HG02623 (cell line): ENCODE measurements at regions not wholly inside any gene's neighbourhood (a gene's known extent, or its start where the extent isn't known, plus 50 kb on each side); places are given as distances from the start of the nearest gene placed in this dataset.

Experiments used
- ATAC-seq: cut with Tn5 transposase; IDR thresholded peaks from one replicate; pipeline ENCODE4 v1.9.1; 2021; ENCODE audit warnings: moderate library complexity; ENCODE audit not compliant: unreplicated experiment

DNA sequence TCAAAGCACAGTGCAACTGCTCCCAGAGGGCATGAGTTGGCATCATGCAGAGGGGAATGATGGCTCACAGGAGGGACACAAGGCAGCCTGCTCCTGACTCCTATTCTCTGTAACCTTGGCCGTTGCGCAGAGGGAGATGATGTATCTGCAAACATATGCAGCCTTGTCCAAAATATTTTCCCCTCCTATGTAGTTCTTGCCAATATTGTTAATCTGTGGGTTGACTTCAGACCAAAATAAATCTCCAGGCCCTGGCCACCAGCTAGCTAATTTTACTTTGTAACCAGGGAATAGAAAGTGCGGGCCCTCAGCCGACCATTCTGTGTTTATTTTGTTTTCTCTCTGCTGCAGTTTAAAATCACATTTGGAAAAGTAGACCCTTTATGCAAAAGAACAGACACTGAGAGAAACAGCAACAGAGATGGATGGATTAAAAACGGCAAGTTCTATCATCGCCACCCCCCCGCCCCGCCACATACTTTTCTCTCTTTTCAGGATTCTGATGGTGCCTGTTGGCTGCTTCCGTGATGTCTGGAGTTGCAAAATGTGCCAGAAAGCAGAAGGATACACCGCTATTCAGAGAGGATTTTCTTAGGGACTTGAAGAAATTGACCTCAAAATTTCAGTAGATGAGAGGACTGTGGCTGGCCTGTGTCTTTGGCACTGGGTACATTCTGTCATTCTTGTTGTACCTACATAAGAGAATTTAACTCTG, 185.3 kb upstream of the BCOR start:
- ATAC-seq, result no peak

DNA sequence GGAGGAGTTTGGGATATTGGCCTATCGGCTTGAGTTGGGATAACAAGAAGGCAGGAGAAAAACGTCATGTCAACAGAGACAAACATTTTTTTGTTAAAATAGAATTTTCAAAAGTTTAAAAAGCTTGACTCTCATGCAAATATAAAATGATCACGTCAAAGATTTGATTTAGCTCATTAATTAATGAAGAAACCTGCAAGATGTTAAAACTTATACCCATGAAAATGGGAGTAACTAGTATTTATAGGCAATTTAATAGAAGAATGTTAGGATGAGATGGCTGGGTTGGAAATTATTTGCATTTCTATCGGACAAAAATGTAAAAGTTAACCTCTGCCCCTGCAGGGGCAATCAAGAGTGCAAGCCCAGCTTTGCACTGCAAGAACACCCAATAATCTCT, 184.6 kb upstream of the BCOR start:
- ATAC-seq, result no peak

DNA sequence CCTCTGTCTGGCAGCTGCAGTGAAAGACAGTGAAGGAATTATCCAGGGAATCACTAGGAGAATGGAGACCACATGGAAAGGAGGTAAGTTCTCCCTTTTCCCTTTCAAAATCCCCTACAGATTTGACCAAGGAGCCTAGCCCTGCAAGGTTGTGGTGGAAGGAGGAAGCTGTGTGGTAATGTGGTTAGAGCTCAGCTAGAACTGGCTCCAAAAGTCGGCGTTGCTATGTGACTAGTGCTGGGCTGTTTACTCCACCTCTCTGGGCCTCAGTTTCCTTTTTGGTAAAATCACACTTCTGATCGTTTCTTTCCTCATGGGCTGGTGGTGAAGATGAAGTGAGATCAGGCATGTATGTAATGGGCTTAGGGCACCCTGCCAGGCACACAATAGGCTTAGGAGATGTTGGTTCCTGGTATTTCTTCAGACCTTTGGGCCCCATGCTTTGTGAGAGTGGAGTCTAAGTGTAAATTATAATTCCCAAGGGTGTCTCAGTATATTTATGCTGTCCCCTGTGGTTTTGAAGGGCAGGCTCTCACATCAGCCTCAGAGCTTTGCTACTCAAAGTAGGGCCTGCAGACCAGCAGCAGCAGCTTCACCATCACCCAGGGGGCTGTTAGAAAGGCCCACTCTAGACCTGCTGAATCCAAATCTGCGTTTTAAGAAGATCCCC, 183.7 kb upstream of the BCOR start:
- ATAC-seq, result no peak

DNA sequence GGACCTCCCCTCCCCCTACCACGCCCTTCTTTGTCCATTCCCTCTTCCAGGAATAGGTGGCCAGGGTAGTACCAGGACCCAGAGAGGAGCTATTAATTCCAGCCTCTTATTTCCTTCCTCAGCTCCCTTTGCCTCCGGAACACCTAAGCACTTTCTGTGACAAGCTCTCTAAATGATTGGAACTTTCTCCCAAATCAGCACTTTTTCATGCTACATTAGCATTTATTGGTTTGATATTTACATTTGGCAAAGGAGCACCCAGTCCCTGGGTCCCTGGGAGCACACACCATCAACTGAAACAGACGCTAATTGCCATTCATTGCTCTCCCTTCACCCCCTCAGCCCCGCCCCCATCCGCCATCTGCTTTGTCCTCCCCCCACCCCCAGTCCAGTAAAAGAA, 182.0 kb upstream of the BCOR start:
- ATAC-seq, result no peak

DNA sequence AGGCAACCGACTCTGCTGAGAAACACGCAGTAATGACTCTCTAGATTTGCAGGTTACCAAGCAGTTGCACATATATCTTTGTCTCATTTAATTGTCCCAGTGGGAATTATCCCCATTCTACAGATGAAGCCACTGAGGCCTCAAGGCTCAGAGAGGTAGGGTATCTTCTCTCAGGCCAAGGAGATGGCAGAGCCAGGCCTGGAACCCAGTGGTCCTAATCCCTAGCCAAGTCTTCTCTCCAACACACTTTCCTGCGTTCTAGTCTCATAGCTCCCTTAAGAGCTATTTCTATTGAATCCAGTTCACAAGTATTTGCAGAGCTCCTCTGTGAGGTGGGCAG, 181.3 kb upstream of the BCOR start:
- ATAC-seq, result no peak

DNA sequence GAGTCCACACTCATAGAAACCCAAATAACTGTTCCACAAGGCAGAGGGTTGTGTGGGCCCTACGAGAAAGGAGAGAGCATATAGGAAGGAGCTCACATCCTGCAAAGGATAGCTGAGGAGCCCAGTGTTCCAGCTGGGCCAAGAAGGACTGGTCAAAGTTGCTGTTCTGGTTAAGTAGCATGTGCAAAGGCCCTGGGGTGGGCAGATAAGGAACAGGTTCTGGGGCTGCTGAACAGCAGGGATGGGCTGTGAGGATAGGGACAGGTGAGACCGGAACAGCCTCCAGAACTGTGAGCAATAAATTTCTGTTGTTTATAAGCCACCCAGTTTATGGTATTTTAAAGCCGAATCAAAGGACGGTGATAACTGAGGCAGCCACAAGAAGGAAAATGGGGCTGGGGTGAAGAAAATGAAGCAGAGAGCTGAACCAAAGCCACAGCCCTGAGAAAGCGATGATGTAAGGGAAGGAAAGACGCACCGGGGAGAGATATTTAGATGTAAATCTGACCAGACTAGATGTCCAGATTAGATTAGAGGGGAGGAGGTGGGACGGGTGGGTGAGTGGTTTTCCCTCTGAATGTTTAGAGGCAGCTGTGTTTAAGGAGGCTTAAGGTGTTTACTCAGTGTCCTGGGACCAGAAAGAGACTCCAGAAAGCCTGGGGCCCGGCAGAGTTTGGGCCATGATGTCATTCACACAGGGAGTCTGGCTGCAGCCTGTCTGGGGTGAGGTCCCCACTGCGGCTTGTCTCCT, 180.8 kb upstream of the BCOR start:
- ATAC-seq, result no peak

DNA sequence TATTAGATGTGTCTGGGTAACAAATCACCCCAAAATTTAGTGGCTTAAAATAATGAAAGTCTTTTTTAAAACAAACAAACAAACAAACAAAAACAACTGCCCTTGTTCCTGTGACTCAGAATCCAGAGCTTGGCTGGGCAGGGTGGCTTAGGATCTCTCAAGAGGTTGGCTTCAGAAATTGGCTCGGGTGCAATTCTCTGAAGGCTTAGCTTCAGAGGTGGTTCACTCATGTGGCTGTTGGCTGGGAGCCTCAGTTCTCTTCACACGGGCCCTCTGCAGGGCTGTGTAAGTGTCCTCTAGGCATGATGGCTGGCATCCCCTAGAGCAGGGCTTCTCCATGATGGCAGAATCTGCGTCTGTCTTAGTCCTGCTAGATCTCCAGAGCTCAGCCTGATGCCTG, 179.9 kb upstream of the BCOR start:
- ATAC-seq, result no peak

DNA sequence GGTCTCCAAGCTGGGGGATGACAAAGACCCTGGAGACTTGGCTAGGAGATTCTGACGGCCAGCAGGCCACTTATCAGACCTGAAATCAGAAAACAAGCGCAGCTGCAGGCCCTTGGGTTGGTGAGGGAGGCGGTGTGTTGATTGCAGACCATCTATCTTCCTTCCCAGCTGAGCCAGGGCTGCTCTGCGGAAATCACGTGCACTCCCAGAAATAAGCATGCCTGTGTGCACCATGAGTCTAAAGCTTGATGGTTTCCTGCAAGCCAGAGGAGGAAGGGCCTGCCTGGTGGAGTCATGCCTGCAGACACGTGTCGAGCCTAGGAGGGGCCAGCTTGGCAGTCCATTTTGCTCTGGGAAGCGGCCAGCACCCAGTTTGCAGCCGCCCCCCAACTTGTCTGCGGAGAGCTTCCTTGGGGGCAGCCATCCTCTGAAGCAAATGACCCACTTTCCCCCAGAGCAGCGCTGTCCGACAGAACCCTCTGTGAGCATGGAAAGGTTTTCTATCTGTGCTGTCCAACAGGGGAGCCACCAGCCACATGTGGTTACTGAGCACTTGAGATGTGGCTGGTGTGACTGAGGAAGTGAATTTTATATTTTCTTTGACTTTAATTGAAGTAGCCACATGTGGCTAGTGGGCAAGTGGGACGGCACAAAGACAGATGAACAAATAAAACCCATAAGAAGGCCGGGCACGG, 175.7 kb upstream of the BCOR start:
- no peak for ATAC-seq

DNA sequence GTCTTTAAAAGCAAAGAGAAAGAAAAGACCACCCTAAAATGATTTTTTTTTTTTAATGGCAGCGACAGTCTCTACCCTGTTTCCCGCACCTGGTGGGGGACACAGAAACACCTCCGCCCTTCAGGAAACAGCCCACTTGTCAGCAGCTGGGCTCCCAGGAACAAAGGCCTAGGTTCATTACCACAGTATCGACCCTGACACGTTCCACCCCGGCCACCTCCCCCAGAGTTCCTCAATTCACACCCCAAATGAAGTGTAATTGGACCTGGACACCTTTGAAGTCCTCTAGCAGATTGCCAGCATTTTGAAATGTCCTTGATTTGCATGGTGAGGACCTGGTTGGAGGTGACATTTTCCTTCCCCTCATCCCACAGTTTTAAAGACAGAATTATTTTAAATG, 175.0 kb upstream of the BCOR start:
- ATAC-seq, result no peak

DNA sequence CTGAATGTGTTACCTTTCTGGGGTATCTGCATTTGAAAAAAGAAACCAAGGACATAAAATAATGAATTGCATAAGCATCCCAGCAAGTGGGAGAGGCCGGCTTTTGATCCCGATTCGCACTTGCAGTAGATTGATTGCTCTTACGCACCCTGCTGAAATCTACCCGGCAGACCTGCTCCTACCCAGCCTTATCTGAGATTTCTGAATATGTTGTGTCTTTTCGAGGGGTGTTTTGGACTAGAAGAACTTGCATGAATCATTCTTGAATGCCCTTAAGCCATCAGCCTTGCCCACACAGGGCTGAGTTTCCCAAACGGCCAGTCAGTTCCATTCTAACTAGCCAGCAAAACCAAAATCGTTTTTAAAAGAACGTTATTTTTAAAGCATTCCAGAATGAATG, 174.4 kb upstream of the BCOR start:
- ATAC-seq, result no peak

DNA sequence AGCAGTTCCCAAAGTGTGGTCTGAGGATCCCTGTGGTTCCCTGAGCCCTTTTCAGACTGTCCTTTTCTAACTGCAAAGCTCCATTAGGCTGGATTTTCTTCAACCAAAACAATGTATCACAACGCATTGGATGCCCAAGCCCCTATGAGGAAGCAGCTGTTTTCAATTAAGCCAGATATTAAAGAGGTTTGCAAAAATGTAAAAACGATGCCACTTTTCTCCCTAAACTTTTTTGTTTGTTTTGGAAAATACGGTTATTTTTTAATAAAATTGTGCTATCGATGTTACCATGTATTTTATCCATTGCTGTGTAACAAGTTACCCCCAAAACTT, 170.4 kb upstream of the BCOR start:
- no peak for ATAC-seq

DNA sequence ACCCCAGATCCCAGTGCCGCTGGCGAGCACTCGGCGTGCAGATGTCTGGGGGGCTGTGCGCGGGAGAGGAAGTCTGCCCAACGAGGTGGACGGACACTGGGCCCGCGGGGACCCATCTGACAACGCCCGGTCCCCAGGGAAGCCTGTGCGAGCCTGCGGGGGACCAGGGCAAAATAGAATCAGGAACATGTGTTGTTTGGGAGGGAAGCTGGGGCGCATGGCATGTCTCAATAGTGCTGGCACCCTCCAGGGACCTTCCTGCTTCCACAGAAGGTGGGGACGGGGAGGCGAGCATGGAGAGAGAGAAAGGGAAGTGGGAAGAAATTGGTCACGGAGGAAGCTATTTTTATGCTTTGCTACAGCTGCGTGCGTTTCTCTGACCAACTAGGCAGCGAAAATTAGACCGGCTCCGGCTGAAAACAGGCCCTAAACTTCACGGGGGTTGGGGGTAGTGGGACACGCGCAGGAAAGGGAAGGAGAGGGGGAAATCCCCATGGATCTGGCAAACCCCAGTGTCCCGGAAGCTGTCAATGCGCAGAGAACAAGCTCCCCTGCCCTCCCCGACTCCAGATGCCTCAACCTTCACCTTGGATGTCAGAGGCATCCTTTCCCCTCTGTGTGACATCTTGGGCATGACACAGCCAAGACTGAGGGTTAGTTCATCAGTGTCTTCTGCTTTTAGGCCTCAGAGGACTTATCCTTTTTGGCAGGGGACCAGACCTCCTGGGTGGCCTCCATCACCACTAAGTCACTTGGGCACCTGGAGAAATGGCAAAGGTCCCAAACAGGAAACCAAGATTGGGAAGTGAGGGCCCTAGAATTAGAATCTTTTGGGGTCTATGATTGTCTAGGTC, 169.8 kb upstream of the BCOR start:
- no peak for ATAC-seq

DNA sequence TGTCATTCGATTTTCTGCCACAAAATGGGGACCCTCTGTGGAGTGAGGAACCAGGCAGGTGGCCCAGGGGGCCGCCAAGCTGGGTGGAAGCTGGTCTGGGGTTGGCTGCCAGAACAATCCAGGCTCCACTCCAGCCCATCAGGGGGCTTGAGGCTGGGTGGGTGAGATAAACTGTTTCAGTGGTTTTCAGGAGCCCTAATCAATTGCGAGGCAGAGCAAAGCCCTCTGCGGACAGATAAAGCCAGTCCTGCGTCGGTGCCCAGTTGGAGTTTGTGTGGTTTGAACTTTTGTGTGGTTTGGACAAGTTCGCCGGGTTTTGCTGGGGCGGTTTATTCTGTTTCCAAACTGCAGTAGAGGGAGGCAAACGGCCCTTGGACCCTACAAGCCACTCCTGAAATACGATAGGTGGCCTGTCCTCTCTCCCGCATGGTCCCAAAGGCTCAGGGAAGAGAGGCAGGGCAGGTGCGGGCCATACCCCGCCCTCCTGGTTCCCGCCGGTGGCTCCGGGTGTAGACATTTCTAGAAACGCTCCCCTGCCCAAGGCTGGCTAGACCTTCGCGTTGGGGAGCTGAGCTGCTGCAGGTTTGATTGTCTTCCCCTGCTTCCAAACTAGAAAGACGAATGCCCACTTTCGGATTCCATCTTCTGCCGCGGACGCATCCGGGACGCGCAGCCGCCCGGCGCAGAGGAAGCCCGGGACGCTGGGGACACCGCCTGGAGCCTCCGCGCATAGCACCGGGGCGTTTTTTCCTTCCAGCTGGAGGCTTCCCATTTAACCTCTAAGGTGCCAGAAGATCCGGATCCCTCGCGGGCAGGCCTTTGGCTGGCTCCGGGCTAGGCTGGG, 169.0 kb upstream of the BCOR start:
- no peak for ATAC-seq

DNA sequence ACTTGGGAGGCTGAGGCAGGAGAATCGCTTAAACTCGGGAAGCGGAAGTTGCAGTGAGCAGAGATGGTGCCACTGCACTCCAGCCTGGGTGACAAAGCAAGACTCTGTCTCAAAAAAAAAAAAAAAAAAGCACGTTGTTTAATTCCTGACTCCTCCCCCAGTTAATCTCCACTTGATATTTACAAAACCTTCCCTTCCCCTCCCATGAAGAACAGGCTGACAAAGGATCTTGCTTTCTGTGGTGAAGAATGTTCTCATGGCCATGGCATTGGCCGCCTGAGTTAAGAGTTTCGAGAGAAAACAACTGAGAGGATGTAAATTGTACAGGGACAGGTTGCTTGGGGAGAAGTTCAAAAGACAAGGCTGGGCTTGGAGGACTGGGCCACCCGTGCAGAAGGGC, 168.2 kb upstream of the BCOR start:
- no peak for ATAC-seq

DNA sequence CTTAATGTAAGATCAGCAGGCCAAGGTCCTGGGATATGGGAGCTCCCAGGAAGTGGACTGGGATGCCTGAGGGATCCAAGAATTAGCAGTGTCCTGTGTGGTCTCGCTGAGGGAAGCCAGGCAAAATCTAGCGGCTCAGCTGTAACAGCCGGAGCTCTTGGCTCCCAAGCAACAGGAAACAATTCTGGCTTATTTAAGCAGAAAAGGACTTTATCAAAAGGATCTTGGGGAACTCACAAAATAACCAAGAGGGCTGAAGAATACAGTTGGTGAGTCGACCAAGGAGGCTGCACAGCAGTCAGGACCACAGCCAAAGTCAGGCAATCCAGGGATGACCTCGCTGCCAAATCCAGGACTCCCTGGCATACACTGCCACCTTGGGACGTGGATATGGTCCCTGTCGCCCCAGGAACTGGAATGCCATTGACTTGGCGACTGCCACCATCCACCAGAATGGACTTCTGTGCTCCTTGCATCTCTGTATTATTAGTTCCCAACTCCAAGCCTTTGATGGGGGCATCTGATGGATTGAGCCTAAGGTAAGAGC, 165.3 kb upstream of the BCOR start:
- ATAC-seq, result no peak

DNA sequence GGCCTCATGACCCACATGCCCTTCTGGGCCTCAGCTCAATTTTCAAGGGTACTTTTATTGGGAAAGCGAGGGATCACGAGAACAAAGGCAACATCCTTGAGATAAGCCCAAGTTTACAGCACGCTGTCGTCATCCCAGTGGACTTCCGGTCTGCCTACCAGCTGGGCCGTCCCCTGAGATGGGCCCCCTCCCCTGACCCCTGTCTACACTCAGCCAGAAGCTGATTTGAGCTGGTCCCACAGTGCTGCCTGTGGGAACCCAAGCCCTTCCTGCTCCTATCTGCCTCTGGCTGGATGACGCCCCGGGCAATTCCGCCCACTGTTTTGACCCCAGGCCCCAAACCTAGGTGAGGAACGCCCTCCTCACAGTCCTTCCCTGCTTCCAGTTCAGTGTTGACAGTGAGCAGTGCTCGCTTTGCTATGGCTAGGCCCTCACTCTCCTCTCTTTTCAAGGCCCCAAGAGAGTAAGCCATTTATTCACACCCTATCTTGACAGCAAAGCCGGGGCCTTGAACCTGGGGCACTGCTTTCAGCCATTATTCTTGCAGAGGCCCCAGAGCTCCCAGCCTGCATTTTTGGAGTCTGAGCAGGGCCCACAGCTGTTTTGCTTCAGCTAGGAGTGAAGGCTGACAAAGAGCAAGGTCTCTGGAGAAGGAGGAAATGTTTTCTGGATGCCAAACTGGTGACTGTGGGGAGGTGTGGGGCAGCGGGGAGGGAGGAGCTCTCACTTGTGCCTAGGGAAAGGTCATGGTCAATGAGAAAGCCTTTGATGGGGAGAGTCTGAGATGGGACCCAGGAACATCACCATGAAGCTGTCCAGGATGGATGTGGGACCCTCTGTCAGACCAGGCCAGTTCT, 164.6 kb upstream of the BCOR start:
- ATAC-seq, result no peak

DNA sequence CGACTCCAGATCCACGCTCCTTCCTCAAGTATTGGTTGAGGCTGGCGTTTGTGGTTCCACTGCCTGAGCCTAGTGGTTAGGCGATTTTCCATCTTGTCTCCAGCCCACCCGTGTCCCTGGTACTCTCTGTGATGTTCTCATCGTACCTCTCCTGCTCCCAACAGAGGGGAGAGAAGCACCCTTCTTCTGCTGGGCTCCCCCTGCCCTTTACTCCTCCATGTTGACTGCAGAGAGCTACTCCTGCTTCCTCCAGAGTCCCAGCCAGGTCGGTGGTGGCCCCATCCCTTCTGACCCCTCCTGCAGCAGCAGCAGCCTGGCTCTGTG, 164.0 kb upstream of the BCOR start:
- no peak for ATAC-seq

DNA sequence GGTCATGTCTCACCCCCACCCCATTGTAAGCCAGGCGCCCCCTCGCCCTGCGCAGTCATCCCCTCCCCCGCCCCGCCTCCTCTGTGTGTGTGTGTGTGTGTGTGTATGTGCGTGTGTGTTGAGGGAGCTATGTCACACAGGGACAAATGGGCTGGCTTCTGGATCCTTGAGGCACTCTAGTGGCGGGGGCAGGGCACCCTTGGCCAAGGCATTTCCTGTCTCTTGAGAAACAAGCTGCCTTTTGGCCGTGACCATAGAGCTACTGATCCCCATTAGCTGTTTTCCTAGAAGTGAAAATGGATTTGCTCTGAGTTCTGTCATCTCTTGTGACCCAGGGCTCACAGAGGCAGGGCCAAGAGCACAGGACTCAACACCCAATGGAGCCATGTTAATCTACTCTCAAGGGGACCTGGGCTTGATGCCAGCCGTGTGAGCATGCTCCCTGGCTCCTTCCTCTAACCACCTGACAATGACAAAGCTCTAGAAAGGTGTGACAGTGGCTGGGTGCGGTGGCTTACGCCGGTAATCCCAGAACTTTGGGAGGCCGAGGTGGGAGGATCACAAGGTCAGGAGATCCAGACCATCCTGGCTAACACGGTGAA, 162.5 kb upstream of the BCOR start:
- no peak for ATAC-seq

DNA sequence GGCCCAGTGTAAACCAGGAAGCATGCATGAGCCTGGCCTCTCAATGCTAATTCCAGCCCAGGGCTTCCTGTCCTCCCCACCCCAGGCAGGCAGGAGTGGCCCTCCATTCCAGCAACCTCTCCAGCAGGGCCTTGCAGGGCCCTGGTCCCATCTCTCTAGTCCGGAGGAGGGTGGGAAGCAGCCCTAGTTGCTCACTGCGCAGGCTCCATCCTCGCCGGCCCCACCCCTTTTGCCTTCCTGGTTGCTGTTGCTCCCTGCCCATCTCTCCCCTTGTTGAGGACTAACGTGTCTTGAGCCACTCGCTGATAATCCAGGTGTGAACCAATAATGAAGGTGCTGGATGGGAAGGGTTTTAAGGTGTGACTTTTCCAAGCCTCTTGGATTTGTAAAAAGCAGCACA, 161.2 kb upstream of the BCOR start:
- ATAC-seq, result no peak
